ENCODE measurements at regions not wholly inside any gene's neighbourhood (a gene's known extent, or its start where the extent isn't known, plus 50 kb on each side); places are given as distances from the start of the nearest gene placed in this dataset.

DNA sequence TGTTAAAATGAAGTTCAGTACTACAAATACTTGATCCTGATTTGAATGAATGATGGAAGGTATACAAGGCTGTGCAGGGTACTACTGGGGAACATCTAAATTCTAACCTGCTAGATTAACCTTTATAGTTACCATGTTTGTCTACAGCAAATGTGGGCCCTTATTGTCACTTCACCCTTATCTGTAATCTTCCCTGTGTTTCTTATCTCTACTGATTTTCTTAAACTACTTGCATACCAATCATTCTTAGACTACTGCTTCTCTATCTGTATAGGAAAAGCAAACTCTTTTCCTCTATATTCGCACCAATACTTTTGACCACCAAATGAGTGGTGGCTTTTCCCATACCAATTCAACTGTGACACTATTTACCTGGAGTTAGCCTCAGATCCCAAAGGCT, 210.7 kb downstream of the HINT1 start:
- Mint-ChIP-seq H3K27ac (ENCODE audit: unreplicated experiment) (no peak overlapping the region), H3K4me1 (no peaks in the 10 kb centered on the region), H3K36me3 (ENCODE audit: low read depth) (no peaks in the 10 kb centered on the region), H3K27me3 (ENCODE audit: low read depth) (no peaks in the 10 kb centered on the region), H3K4me3 (no peak overlapping the region), H3K9me3 (peaks cover 7% of the 10 kb centered on the region)
- DNase-seq (ENCODE audit: low read depth, low spot score): no peak
- no peak for TF ChIP-seq CTCF (conservative IDR thresholded peaks at IDR 0.05)

DNA sequence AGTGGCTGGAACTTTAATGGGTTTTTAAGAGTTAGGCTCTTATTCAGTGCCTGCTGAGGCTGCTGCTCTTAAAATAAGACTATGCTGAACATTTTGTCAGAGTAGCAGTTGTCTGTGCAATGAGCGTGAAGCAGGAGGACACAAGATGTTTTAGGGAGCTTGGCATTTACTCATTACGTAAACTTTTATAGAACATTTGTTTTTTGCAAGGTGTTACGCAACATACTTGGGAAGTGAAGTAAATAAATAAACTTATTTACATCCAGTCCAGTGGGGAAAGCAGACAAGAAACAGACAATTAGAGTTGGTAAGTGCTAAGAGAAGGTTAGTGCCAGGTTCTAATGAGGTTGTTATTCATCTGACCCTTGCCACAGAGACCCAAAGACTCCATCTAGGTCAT, 226.0 kb downstream of the HINT1 start:
- TF ChIP-seq CTCF (conservative IDR thresholded peaks at IDR 0.05): no peak
- Mint-ChIP-seq H3K4me1 (peaks cover 7% of the 10 kb centered on the region), H3K36me3 (ENCODE audit: low read depth) (no peaks in the 10 kb centered on the region), H3K27ac (ENCODE audit: unreplicated experiment) (no peak overlapping the region), H3K9me3 (no peaks in the 10 kb centered on the region), H3K27me3 (ENCODE audit: low read depth) (no peaks in the 10 kb centered on the region), H3K4me3 (no peak overlapping the region)
- DNase-seq (ENCODE audit: low read depth, low spot score): no peak

- DNase-seq (ENCODE audit: low read depth, low spot score): no peak
- H3K36me3 Mint-ChIP-seq (ENCODE audit: low read depth): no peaks in the 10 kb centered on the region
- no peaks in the 10 kb centered on the region for H3K27me3 Mint-ChIP-seq (ENCODE audit: low read depth)
- TF ChIP-seq CTCF (conservative IDR thresholded peaks at IDR 0.05): no peak
- peaks cover 7% of the 10 kb centered on the region for H3K4me1 Mint-ChIP-seq
- H3K4me3 Mint-ChIP-seq: no peak overlapping the region
- no peak overlapping the region for H3K27ac Mint-ChIP-seq (ENCODE audit: unreplicated experiment)
- no peaks in the 10 kb centered on the region for H3K9me3 Mint-ChIP-seq
Measured at GRCh38 chr5:130937046-130937445, 228.0 kb downstream of the HINT1 start.

DNA sequence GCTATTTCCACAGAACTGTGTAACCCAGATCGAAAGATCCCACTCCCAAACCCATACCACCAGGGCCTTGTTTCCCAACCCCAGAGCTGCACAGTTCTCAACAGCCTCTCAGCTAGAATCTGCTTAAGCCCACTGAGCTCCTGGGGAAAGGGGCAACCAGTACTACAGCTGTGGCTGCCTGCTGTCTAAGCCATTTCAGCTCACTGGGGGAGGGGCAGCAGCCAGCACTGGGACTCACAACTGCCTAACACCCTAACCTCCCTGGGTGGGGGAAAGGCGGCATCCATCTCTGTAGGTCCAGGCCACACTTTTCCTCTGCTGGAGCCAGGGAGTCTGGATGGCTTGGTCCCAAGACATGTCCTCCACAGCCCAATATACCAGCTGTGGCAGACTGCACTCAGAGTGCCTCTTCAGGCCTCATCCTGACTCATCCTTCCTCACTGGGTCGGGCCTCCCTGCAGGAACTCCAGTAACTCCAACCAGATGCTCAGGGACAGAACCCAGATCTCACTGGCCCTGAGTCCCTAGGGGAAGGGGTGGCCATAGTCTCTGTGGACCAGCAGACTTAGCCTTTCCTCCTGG, 241.4 kb downstream of the HINT1 start:
- Mint-ChIP-seq H3K27ac (ENCODE audit: unreplicated experiment) (no peak overlapping the region), H3K9me3 (peaks cover 7% of the 10 kb centered on the region)
- no peak for DNase-seq (ENCODE audit: low read depth, low spot score)

GRCh38 chr5:130912088-130912487, 253.0 kb downstream of the HINT1 start:
- DNase-seq (ENCODE audit: low read depth, low spot score): no peak
- H3K27me3 Mint-ChIP-seq (ENCODE audit: low read depth): no peaks in the 10 kb centered on the region
- no peak overlapping the region for H3K4me3 Mint-ChIP-seq
- H3K4me1 Mint-ChIP-seq: peaks cover 10% of the 10 kb centered on the region
- no peak for TF ChIP-seq CTCF (conservative IDR thresholded peaks at IDR 0.05)
- peaks cover 9% of the 10 kb centered on the region for H3K9me3 Mint-ChIP-seq
- H3K27ac Mint-ChIP-seq (ENCODE audit: unreplicated experiment): no peak overlapping the region
- no peaks in the 10 kb centered on the region for H3K36me3 Mint-ChIP-seq (ENCODE audit: low read depth)

More for the DNA sequence above, 241.4 kb downstream of the HINT1 start:
- peaks cover 2% of the 10 kb centered on the region for H3K27me3 Mint-ChIP-seq (ENCODE audit: low read depth)
- no peaks in the 10 kb centered on the region for H3K36me3 Mint-ChIP-seq (ENCODE audit: low read depth)
- H3K4me3 Mint-ChIP-seq: no peak overlapping the region
- no peak for TF ChIP-seq CTCF (conservative IDR thresholded peaks at IDR 0.05)
- no peaks in the 10 kb centered on the region for H3K4me1 Mint-ChIP-seq
